Thyroid gland (tissue), 4 donors: ENCODE measurements at regions not wholly inside any gene's neighbourhood (a gene's known extent, or its start where the extent isn't known, plus 50 kb on each side); places are given as distances from the start of the nearest gene placed in this dataset.
"Not testable (repeated sequence)": the region's sequence is repeated elsewhere in the genome, so short reads cannot be mapped to it uniquely, and the experiment has no call there.

Experiments
- DNase-seq, 2 donors: peaks; one replicate each; pipeline ENCODE4 v3.0.0-alpha.2; 2019
- H3K27ac ChIP-seq, 3 donors: fragments of 200-600 bp; sonication (generic); 1 replicate in 2 of 3; 2 replicates in 1 of 3; pipeline ENCODE4 v1.5.1; 2016 to 2019; ENCODE audit warnings: mild to moderate bottlenecking in 1 of 3, moderate library complexity in 1 of 3
- H3K27me3 ChIP-seq: fragments of 200-600 bp; sonication (generic); one replicate; pipeline ENCODE4 v1.5.1; 2019
- H3K36me3 ChIP-seq, 2 donors: fragments of 200-600 bp; sonication (generic); one replicate each; pipeline ENCODE4 v1.5.1; 2016 to 2019
- H3K4me1 ChIP-seq, 2 donors: fragments of 200-600 bp; sonication (generic); one replicate each; pipeline ENCODE4 v1.5.1; 2017 to 2019
- H3K4me3 ChIP-seq, 3 donors: fragments of 200-600 bp; sonication (generic); replicated peaks in 1 of 3; 1 replicate in 2 of 3; 2 replicates in 1 of 3; pipeline ENCODE4 v1.5.1; 2016; ENCODE audit warnings: mild to moderate bottlenecking in 1 of 3
- H3K9me3 ChIP-seq: fragments of 200-600 bp; sonication (generic); one replicate; pipeline ENCODE4 v1.5.1; 2017
- CTCF ChIP-seq, 6 experiments: fragments of 200-600 bp in 3 of 6; fragments of 450-650 bp in 3 of 6; sonication (generic) in 3 of 6; IDR thresholded peaks; one replicate each; pipeline ENCODE4 v1.5.1; 2016 to 2019; ENCODE audit warnings: antibody characterized with exemption in 6 of 6, mild to moderate bottlenecking in 2 of 6, inconsistent platforms in 1 of 6, moderate library complexity in 1 of 6
- POLR2A ChIP-seq, 2 donors: fragments of 450-650 bp; IDR thresholded peaks; one replicate each; pipeline ENCODE4 v1.6.1; 2017; ENCODE audit warnings: antibody characterized with exemption in 2 of 2, mild to moderate bottlenecking in 2 of 2, moderate library complexity in 1 of 2
- WGBS, 2 donors: methylation state at CpG; one replicate each; pipeline ENCODE4 v1.1.5; 2017; 5-methylcytosine and 5-hydroxymethylcytosine counted together
- intact Hi-C: fragments of 100-400 bp; cut with DNase I; formaldehyde crosslinking; loops from one replicate; pipeline ENCODE4 v1.15.1; 2023

GRCh38 chr3:145313751-145314150 lies 847.2 kb downstream of the PLOD2 start:
- no peaks in the 10 kb centered on the region for H3K36me3 ChIP-seq
- intact Hi-C loops, result no loop called here
- no peaks in the 10 kb centered on the region for H3K27me3 ChIP-seq

GRCh38 chr3:145316253-145316652 lies 844.7 kb downstream of the PLOD2 start:
- H3K36me3 ChIP-seq, DNase-seq, H3K4me1 ChIP-seq, H3K27ac ChIP-seq, H3K9me3 ChIP-seq, intact Hi-C loops, H3K4me3 ChIP-seq, H3K27me3 ChIP-seq: not testable (repeated sequence)
- 52 to 67% methylated on average over 4 of the region's 4 CpGs for WGBS, 2 donors

More at GRCh38 chr3:145313751-145314150, 847.2 kb downstream of the PLOD2 start:
- Histone ChIP-seq H3K27ac (no peak overlapping the region), H3K4me3 (no peak overlapping the region), H3K9me3 (no peaks in the 10 kb centered on the region), H3K4me1 (no peaks in the 10 kb centered on the region)
- TF ChIP-seq POLR2A (IDR thresholded peaks at IDR 0.05) (no peak), CTCF (IDR thresholded peaks at IDR 0.05) (no peak)
- 76 to 83% methylated on average over 2 of the region's 2 CpGs for WGBS, 2 donors
- DNase-seq, result no peak

- Histone ChIP-seq H3K27ac (no peak overlapping the region), H3K4me3 (no peak overlapping the region), H3K4me1 (no peaks in the 10 kb centered on the region), H3K27me3 (no peaks in the 10 kb centered on the region), H3K36me3 (no peaks in the 10 kb centered on the region), H3K9me3 (no peaks in the 10 kb centered on the region)
- intact Hi-C loops, result no loop called here
- 51 to 52% methylated on average over 1 of the region's 1 CpG for WGBS, 2 donors
- TF ChIP-seq POLR2A (IDR thresholded peaks at IDR 0.05), result no peak
- no peak for TF ChIP-seq CTCF (IDR thresholded peaks at IDR 0.05)
- DNase-seq, result no peak
Observed at GRCh38 chr3:145326666-145327065, 834.3 kb downstream of the PLOD2 start.

- H3K4me1 ChIP-seq, H3K27ac ChIP-seq, H3K4me3 ChIP-seq, intact Hi-C loops, DNase-seq, H3K27me3 ChIP-seq, H3K9me3 ChIP-seq, H3K36me3 ChIP-seq: not testable (repeated sequence)
- WGBS, 2 donors, result 97 to 100% methylated on average over 5 to 8 of the region's 31 CpGs
Observed at GRCh38 chr3:145333427-145333826, 827.6 kb downstream of the PLOD2 start.

- WGBS, 2 donors, result 88% methylated on average over 13 of the region's 13 CpGs
- TF ChIP-seq CTCF (IDR thresholded peaks at IDR 0.05) (no peak), POLR2A (IDR thresholded peaks at IDR 0.05) (no peak)
- no peak for DNase-seq
- no peak overlapping the region for H3K27ac ChIP-seq
- no peaks in the 10 kb centered on the region for H3K36me3 ChIP-seq
- H3K27me3 ChIP-seq, result no peaks in the 10 kb centered on the region
- intact Hi-C loops, result no loop called here
- H3K4me3 ChIP-seq, result no peak overlapping the region
- no peaks in the 10 kb centered on the region for H3K4me1 ChIP-seq
- no peaks in the 10 kb centered on the region for H3K9me3 ChIP-seq
Observed at GRCh38 chr3:145333931-145334330, 827.1 kb downstream of the PLOD2 start.

- TF ChIP-seq CTCF (IDR thresholded peaks at IDR 0.05) (no peak), POLR2A (IDR thresholded peaks at IDR 0.05) (no peak)
- no peaks in the 10 kb centered on the region for H3K27me3 ChIP-seq
- no peak overlapping the region for H3K4me3 ChIP-seq
- H3K27ac ChIP-seq, result no peak overlapping the region
- DNase-seq, result no peak
- H3K36me3 ChIP-seq, result no peaks in the 10 kb centered on the region
- no peaks in the 10 kb centered on the region for H3K9me3 ChIP-seq
- intact Hi-C loops, result no loop called here
- no peaks in the 10 kb centered on the region for H3K4me1 ChIP-seq
- 78 to 80% methylated on average over 4 of the region's 4 CpGs for WGBS, 2 donors
Observed at GRCh38 chr3:145355206-145355605, 805.8 kb downstream of the PLOD2 start.
